Medulla oblongata (tissue), 1 donor: ENCODE measurements at regions not wholly inside any gene's neighbourhood (a gene's known extent, or its start where the extent isn't known, plus 50 kb on each side); places are given as distances from the start of the nearest gene placed in this dataset.

Source experiments
- DNase-seq: peaks from one replicate; pipeline ENCODE4 v3.0.0-alpha.2; 2015; ENCODE audit errors: extremely low spot score

GRCh38 chr22:46090631-46091201 is 59.6 kb upstream of the PPARA start:
- DNase-seq, result no peak

- DNase-seq, result no peak
These were observed 58.9 kb upstream of the PPARA start for GRCh38 chr22:46091277-46091977.

- DNase-seq, result no peak
These were observed 58.3 kb upstream of the PPARA start for GRCh38 chr22:46092011-46092410.

- DNase-seq, result peak; percentile 36
These were observed 57.5 kb upstream of the PPARA start for GRCh38 chr22:46092670-46093410.

DNA sequence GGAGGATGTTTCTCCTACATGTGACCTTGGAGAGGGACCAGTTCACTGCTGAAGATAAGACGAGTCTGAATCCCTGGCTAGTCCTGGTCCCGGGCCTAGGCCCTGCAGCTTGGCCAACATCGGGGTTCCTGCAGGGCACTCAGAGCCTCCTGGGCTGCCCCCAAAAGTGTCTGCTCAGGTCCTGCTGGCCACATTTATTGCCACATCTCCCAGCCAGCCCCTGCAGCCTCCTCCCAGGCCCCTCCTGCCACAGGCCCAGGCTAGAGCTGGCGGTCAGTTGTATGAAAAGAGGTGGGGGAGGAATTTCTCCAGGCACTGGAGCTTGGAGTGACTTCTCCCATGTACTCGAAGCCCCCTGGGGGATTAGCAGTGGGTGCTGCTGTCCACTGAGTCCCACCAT is 56.5 kb upstream of the PPARA start:
- DNase-seq, result no peak

DNA sequence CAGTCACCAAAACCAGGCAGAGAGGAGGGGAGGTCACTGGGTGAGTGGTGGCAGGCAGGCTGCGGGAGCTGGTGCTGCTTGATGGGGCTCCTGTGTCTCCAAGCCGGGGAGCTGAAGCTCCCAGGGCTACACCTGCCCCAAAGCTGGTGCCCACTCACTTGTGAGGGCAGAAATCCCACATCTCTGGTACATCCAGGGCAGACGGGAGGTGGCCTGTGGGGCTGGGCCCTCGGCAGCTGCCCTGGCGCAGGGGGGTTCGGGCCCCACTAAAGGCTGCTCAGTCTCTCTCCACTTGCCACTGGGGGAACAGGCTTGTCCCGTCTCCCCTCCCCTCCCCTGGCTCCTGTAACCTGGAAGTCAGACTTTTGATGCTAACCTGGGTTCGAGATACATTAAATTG is 55.6 kb upstream of the PPARA start:
- no peak for DNase-seq

- DNase-seq, result no peak
These were observed 54.3 kb upstream of the PPARA start for GRCh38 chr22:46096051-46096450.

- no peak for DNase-seq
These were observed 53.6 kb upstream of the PPARA start for GRCh38 chr22:46096706-46097230.

DNA sequence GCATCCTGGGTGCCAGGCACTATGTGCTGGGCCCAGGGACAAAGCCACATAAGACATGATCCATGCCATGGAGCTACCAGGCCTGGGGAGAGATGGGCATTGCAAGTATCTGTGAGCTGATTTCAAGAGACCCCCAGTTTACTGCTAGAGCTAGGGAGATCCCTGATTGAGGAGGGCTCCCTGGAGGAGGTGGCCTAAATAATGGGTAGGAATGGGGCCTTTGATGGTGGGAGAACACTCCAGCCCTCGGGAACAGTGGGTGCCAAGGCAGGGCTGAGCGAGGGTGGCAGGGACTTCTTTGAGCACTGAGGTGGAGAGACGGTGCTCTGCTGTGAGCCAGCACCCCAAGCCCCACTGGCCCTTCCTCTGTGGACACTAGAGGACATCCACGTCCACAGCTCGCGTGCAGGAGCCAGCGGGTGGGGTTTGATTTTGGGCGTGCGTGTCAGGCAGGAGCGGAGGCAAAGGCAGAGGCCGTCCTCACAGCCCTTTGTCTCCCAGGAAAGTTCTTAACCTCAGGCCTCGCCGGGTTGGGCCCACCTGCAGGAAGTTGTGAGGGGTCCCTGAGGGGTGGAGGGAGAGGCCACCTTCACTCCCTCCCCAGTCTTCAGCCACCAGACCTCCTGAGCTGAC is 52.9 kb upstream of the PPARA start:
- no peak for DNase-seq

GRCh38 chr22:46098525-46099475 is 51.5 kb upstream of the PPARA start:
- no peak for DNase-seq

GRCh38 chr22:46099740-46100139 is 50.6 kb upstream of the PPARA start:
- no peak for DNase-seq

DNA sequence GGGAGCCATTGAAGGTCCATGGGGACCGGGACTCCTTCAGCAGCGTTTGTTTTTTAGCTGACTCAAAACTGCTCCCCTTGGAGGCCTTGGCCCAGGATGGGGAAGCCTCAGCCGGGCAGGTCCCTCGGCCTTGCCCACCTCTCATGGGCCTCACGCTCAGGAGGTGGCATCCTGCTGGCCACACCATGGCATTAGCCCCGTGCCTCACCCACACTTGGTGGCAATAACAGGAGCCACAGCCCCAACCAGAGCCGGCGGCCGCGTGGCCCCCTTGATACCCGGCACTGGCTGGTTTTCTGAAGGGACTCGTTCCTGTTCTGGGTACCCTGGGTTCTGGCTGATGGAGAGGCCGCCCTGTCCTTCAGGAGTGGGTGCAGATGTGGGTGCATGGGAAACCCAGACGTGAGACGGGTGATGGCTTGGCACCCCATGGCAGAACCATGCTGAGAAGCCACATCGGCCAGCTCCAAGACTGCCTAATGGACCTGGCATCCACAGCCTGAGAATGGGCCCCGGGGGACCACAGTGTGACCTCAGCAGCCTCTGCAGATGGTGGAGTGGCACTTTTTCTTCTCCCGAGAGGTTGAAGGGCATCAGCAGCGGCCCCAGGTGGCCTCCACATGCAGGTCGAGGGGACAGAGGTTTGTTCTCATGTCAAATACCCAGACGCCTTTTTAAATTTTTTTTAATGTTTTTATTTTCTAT is 49.8 kb upstream of the PPARA start:
- DNase-seq, result no peak
